Panc1 (cell line): ENCODE measurements at regions not wholly inside any gene's neighbourhood (a gene's known extent, or its start where the extent isn't known, plus 50 kb on each side); places are given as distances from the start of the nearest gene placed in this dataset.

Experiments
- ATAC-seq: fragments of 200-7000 bp; cut with Tn5 transposase; 2 replicates; pipeline ENCODE4 v1.9.1; 2020; ENCODE audit warnings: mild to moderate bottlenecking, moderate library complexity
- BruUV-seq: library from RNA; stranded (reverse); fragments of 400-500 nt; replicated peaks from 2 replicates; lab custom pipeline; 2021; lab: Mats Ljungman, UMichigan
- CTCF ChIA-PET: fragments of 300-600 bp; sonication (Branson Sonifier 250); formaldehyde crosslinking; loops from one replicate; lab custom pipeline; 2022; ENCODE audit warnings: antibody characterized with exemption; lab: Charles Lee
- POLR2A ChIA-PET: fragments of 300-600 bp; sonication (Branson Sonifier 250); formaldehyde crosslinking; loops from one replicate; lab custom pipeline; 2022; ENCODE audit warnings: antibody characterized with exemption; lab: Charles Lee
- DNase-seq: peaks from one replicate; pipeline ENCODE4 v3.0.0-alpha.2; 2010; ENCODE audit warnings: low read depth, low spot score
- H3K27ac ChIP-seq: 2 replicates; pipeline ENCODE4 v1.5.1; 2011; ENCODE audit warnings: mild to moderate bottlenecking, low read length, inconsistent platforms
- H3K27me3 ChIP-seq: fragments of 200-500 bp; sonication (Bioruptor generic); 2 replicates; pipeline ENCODE4 v1.6.0; 2014; ENCODE audit warnings: low read length, inconsistent platforms; ENCODE audit not compliant: control insufficient read depth, insufficient read depth
- H3K36me3 ChIP-seq: fragments of 200-500 bp; sonication (Bioruptor generic); 2 replicates; pipeline ENCODE4 v1.5.1; 2014; ENCODE audit warnings: inconsistent platforms, mild to moderate bottlenecking, low read length, moderate library complexity; ENCODE audit not compliant: control insufficient read depth, insufficient read depth
- H3K4me1 ChIP-seq: 2 replicates; pipeline ENCODE4 v1.5.1; 2011; ENCODE audit warnings: inconsistent platforms, mild to moderate bottlenecking, low read length, moderate library complexity; ENCODE audit not compliant: control insufficient read depth, insufficient read depth
- H3K4me3 ChIP-seq, 2 experiments: 2 replicates each; pipeline ENCODE4 v1.5.1; 2011 to 2012; ENCODE audit warnings: low read depth in 2 of 2, low read length in 2 of 2, mild to moderate bottlenecking in 2 of 2, inconsistent platforms in 1 of 2, moderate library complexity in 1 of 2
- H3K9me3 ChIP-seq: fragments of 200-500 bp; sonication (Bioruptor generic); 2 replicates; pipeline ENCODE4 v1.5.1; 2014; ENCODE audit warnings: low read depth, mild to moderate bottlenecking, inconsistent platforms, low read length, moderate library complexity; ENCODE audit not compliant: control insufficient read depth, insufficient read depth
- POLR2AphosphoS5 ChIP-seq: IDR thresholded peaks from 2 replicates; pipeline ENCODE4 v1.6.1; 2012; ENCODE audit warnings: mild to moderate bottlenecking, low read depth, low read length, moderate library complexity
- SIN3A ChIP-seq: IDR thresholded peaks from 2 replicates; pipeline ENCODE4 v1.6.1; 2012; ENCODE audit warnings: low read depth, mild to moderate bottlenecking, low read length, moderate library complexity, borderline replicate concordance; ENCODE audit not compliant: insufficient read depth
- TCF7L2 ChIP-seq: IDR thresholded peaks from 2 replicates; pipeline ENCODE4 v1.6.1; 2011; ENCODE audit warnings: mild to moderate bottlenecking, low read depth, low read length, inconsistent platforms
- in situ Hi-C: cut with HindIII; loops from 2 replicates; pipeline ENCODE4 v1.10.0; 2016; ENCODE audit warnings: low sequenced_read_pairs, low pct_unique_long_range_greater_than_20kb
- intact Hi-C: fragments of 100-400 bp; cut with micrococcal nuclease; formaldehyde crosslinking; loops from one replicate; pipeline ENCODE4 v1.10.0; 2022; ENCODE audit not compliant: unreplicated experiment
- TF ChIP-seq, protein P1 (sequence below), 2 experiments: IDR thresholded peaks; 2 replicates each; pipeline ENCODE4 v1.6.1; 2011 to 2012; ENCODE audit warnings: low read depth in 2 of 2, control low read depth in 1 of 2, low read length in 1 of 2, mild to moderate bottlenecking in 1 of 2, moderate library complexity in 1 of 2; ENCODE audit not compliant: insufficient read depth in 1 of 2
- TF ChIP-seq, protein P2 (sequence below): fragments of 450-650 bp; IDR thresholded peaks from 2 replicates; pipeline ENCODE4 v1.5.1; 2017; ENCODE audit warnings: mild to moderate bottlenecking

DNA sequence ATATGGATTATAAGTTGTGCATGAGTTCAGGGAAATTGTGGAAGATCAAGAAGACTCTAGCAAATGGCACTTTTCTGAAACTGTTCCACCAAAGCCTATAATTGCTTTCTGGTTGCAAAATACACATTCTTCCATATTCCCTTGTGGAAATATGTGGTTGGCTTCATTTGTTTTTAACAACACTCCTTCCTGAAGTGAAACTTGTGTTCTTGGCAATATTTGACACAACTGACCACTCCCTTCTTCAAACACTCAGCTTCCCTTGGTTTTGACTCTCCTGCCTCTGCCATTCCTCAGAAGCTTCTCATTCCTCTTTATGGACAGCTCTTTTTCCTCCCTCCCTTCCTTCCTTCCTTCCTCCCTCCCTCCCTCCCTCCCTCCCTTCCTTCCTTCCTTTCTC lies 192.3 kb downstream of the PMAIP1 start:
- ChIA-PET POLR2A (no interaction called here), CTCF (no interaction called here)
- in situ Hi-C loops = no loop called here

DNA sequence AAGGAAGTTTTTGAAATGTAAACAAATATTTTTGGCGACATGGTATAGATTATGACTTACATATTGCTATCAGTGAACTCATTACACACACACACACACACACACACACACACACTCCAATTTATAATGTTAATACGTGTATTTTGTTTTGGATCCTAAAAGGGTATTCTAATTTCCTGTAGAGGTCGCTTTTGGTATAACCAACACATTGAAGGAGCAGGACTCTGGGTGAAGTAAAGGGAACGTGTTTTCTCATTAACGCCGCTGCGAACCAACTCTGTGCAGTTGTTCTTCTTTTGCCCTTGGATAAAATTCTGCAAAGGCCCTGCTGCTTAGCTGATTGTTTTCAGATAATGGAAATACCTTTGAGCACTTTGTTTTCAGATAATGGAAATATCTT lies 190.4 kb downstream of the PMAIP1 start:
- H3K36me3 ChIP-seq = no peaks in the 10 kb centered on the region
- H3K4me3 ChIP-seq = no peak overlapping the region
- ATAC-seq (no peak), DNase-seq (no peak)
- no peaks in the 10 kb centered on the region for H3K27me3 ChIP-seq
- no peaks in the 10 kb centered on the region for H3K9me3 ChIP-seq
- CTCF ChIA-PET = no interaction called here
- in situ Hi-C loops (no loop called here), intact Hi-C loops (no loop called here)
- no peaks in the 10 kb centered on the region for H3K4me1 ChIP-seq
- TF ChIP-seq SIN3A (no peak), TCF7L2 (no peak), POLR2AphosphoS5 (no peak)
- TF ChIP-seq, protein P1, sequence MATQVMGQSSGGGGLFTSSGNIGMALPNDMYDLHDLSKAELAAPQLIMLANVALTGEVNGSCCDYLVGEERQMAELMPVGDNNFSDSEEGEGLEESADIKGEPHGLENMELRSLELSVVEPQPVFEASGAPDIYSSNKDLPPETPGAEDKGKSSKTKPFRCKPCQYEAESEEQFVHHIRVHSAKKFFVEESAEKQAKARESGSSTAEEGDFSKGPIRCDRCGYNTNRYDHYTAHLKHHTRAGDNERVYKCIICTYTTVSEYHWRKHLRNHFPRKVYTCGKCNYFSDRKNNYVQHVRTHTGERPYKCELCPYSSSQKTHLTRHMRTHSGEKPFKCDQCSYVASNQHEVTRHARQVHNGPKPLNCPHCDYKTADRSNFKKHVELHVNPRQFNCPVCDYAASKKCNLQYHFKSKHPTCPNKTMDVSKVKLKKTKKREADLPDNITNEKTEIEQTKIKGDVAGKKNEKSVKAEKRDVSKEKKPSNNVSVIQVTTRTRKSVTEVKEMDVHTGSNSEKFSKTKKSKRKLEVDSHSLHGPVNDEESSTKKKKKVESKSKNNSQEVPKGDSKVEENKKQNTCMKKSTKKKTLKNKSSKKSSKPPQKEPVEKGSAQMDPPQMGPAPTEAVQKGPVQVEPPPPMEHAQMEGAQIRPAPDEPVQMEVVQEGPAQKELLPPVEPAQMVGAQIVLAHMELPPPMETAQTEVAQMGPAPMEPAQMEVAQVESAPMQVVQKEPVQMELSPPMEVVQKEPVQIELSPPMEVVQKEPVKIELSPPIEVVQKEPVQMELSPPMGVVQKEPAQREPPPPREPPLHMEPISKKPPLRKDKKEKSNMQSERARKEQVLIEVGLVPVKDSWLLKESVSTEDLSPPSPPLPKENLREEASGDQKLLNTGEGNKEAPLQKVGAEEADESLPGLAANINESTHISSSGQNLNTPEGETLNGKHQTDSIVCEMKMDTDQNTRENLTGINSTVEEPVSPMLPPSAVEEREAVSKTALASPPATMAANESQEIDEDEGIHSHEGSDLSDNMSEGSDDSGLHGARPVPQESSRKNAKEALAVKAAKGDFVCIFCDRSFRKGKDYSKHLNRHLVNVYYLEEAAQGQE (IDR thresholded peaks at IDR 0.05; ENCODE audit: insufficient read depth in 1 of 2, low read depth in 2 of 2, low read length in 1 of 2) = no peak
- TF ChIP-seq, protein P2, sequence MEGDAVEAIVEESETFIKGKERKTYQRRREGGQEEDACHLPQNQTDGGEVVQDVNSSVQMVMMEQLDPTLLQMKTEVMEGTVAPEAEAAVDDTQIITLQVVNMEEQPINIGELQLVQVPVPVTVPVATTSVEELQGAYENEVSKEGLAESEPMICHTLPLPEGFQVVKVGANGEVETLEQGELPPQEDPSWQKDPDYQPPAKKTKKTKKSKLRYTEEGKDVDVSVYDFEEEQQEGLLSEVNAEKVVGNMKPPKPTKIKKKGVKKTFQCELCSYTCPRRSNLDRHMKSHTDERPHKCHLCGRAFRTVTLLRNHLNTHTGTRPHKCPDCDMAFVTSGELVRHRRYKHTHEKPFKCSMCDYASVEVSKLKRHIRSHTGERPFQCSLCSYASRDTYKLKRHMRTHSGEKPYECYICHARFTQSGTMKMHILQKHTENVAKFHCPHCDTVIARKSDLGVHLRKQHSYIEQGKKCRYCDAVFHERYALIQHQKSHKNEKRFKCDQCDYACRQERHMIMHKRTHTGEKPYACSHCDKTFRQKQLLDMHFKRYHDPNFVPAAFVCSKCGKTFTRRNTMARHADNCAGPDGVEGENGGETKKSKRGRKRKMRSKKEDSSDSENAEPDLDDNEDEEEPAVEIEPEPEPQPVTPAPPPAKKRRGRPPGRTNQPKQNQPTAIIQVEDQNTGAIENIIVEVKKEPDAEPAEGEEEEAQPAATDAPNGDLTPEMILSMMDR = no peak
- H3K27ac ChIP-seq = no peak overlapping the region
- POLR2A ChIA-PET = no interaction called here
- no TSS peak for BruUV-seq

More for the DNA sequence above, 192.3 kb downstream of the PMAIP1 start:
- H3K4me3 ChIP-seq = no peak overlapping the region
- no peaks in the 10 kb centered on the region for H3K27me3 ChIP-seq
- H3K27ac ChIP-seq = no peak overlapping the region
- DNase-seq (no peak), ATAC-seq (no peak)
- no peaks in the 10 kb centered on the region for H3K36me3 ChIP-seq
- no peaks in the 10 kb centered on the region for H3K9me3 ChIP-seq
- no TSS peak for BruUV-seq
- intact Hi-C loops = no loop called here
- H3K4me1 ChIP-seq = no peaks in the 10 kb centered on the region
- TF ChIP-seq TCF7L2 (no peak), POLR2AphosphoS5 (no peak), SIN3A (no peak)
- TF ChIP-seq, protein P1 (IDR thresholded peaks at IDR 0.05; ENCODE audit: insufficient read depth in 1 of 2, low read depth in 2 of 2, low read length in 1 of 2) = no peak
- TF ChIP-seq, protein P2 = no peak
